ENCODE measurements at regions not wholly inside any gene's neighbourhood (a gene's known extent, or its start where the extent isn't known, plus 50 kb on each side); places are given as distances from the start of the nearest gene placed in this dataset.

DNA sequence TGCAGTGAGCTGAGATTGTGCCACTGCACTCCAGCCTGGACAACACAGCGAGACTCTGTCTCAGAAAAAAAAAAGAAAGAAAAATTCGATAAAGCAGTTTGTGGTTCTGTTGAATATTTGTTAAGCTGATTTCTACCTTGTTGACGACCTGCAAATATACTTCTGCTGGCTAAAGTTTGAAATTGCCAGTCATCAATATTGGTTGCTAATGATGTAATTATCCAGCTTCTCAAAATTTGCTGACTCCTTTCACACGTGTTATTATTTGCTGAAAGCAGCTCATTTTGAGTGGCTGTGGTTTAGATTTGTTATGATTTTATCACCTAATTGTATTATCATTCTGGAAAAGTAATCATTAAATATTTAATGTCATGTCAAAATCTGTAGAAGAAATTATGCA lies 774.3 kb downstream of the QKI start:
- 95 to 97% methylated on average over 3 of the region's 4 CpGs for WGBS, 2 experiments (ENCODE audit: insufficient coverage in 2 of 2)

DNA sequence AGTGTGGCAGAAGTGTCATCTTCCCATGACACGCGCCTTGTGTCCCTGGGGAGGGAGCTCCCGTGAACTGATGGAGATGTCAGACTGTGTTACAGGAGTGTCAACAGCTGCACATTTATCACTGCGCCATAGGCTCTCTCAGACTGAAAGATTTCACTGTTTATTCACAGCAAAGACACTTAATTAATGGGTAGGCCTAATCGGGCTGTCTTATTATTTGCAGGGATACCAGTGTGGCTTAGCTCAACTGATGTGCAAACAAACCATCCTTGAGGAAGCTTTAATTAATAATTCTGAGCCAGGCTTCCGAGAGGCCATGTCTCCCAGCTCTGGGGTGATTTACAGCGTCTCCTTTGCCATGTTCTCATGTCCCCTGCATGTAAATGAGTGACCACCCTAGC lies 771.0 kb downstream of the QKI start:
- Histone ChIP-seq H3K4me1 (ENCODE audit: control insufficient read depth, insufficient read depth, low read length, poor library complexity, severe bottlenecking) (no peaks in the 10 kb centered on the region), H3K36me3 (ENCODE audit: control insufficient read depth, insufficient read depth, low read length) (no peaks in the 10 kb centered on the region), H3K9me3 (ENCODE audit: control insufficient read depth, low read length) (no peaks in the 10 kb centered on the region), H3K4me3 (ENCODE audit: extremely low read depth, insufficient read depth, low read length, poor library complexity, severe bottlenecking) (no peak overlapping the region), H3K27ac (ENCODE audit: low read depth, low read length, severe bottlenecking) (no peak overlapping the region)
- WGBS, 2 experiments (ENCODE audit: insufficient coverage in 2 of 2), result 77 to 83% methylated on average over 7 of the region's 7 CpGs

More for the DNA sequence above, 774.3 kb downstream of the QKI start:
- H3K4me1 ChIP-seq (ENCODE audit: control insufficient read depth, insufficient read depth, low read length, poor library complexity, severe bottlenecking), result no peaks in the 10 kb centered on the region
- no peaks in the 10 kb centered on the region for H3K9me3 ChIP-seq (ENCODE audit: control insufficient read depth, low read length)
- H3K36me3 ChIP-seq (ENCODE audit: control insufficient read depth, insufficient read depth, low read length), result no peaks in the 10 kb centered on the region
- H3K4me3 ChIP-seq (ENCODE audit: extremely low read depth, insufficient read depth, low read length, poor library complexity, severe bottlenecking), result no peak overlapping the region
- H3K27ac ChIP-seq (ENCODE audit: low read depth, low read length, severe bottlenecking), result no peak overlapping the region

DNA sequence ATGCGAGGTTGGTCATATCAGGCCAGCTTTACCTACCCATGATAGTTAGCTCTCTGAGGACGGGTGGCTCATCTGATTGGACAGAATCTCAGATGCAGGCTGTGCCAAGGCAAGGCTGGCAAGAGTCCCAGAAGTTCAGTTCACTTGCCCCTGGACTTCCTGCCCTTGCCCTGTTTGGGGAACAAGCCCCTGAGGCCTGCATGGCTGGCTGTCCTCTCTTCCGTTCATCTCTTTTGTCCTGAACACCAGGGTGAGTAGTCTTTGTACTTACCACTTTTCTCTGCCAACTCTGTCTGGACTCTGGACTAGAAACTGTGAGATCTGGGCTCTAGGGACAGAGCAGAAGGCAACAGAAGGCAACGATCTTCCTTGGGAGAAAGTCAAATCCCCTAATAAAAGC lies 769.9 kb downstream of the QKI start:
- WGBS, 2 experiments (ENCODE audit: insufficient coverage in 2 of 2), result 76 to 77% methylated on average over 3 of the region's 4 CpGs
- H3K4me3 ChIP-seq (ENCODE audit: extremely low read depth, insufficient read depth, low read length, poor library complexity, severe bottlenecking), result no peak overlapping the region
- H3K27ac ChIP-seq (ENCODE audit: low read depth, low read length, severe bottlenecking), result no peak overlapping the region
- H3K4me1 ChIP-seq (ENCODE audit: control insufficient read depth, insufficient read depth, low read length, poor library complexity, severe bottlenecking), result no peaks in the 10 kb centered on the region
- no peaks in the 10 kb centered on the region for H3K36me3 ChIP-seq (ENCODE audit: control insufficient read depth, insufficient read depth, low read length)
- H3K9me3 ChIP-seq (ENCODE audit: control insufficient read depth, low read length), result no peaks in the 10 kb centered on the region

DNA sequence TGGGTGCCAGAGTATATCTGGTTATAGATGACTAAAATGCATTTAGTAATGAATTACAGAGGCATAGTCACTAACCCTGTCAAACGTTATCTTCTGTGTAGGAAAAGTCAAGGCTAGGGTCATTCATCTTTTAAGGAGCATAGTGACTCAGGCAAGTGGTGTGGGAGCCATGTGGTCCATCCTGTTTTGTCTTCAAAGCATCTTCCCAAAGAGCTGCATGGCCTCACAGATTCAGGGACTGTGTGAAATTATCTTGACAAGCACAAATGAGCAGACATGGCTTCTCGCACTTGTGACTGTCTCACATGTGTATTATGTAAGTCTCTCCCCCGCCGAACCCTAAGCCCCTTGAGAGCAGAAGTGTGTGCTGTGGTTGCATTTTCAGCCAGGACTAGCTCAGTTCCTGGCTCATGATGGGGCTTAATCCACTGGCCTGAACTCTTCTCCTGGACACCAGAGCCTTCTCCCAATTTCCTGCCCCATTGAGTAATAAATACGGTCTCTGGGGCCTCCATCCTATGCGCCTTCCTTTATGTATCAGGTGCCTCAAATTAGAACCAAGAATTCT lies 769.1 kb downstream of the QKI start:
- Histone ChIP-seq H3K4me3 (ENCODE audit: extremely low read depth, insufficient read depth, low read length, poor library complexity, severe bottlenecking) (no peak overlapping the region), H3K36me3 (ENCODE audit: control insufficient read depth, insufficient read depth, low read length) (no peaks in the 10 kb centered on the region), H3K27ac (ENCODE audit: low read depth, low read length, severe bottlenecking) (no peak overlapping the region), H3K9me3 (ENCODE audit: control insufficient read depth, low read length) (no peaks in the 10 kb centered on the region), H3K4me1 (ENCODE audit: control insufficient read depth, insufficient read depth, low read length, poor library complexity, severe bottlenecking) (no peaks in the 10 kb centered on the region)
- 92 to 96% methylated on average over 4 of the region's 6 CpGs for WGBS, 2 experiments (ENCODE audit: insufficient coverage in 2 of 2)

DNA sequence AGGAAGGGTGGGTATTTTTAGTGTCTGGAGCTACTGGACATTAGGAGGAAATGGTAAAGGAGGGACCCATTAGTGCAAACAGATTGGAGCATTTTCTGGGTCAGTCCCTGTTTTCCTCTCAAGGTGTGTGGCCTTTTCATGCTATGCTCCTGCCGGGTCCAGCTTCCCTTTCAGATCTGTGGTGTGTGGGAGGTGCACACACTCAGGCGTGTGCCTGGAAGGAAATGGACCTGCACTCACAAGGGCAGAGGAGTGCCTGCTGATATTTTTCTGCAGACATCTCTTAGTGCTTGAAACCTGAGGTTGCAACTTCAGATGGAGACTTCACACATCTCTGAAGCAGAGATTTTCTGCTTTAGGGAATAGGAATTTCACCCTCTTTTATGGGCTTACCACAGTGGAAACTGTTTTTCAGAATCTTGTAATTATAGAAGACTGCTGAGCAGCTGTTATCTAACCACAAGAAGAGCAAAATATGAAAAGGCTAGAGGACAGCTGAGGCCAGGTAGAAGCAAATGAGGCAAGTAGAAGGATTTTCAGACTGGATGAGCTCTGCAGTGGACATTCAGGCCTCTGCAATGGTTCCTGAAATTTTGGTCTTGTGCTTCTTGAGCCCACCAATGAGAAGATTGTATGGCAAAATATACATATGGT lies 764.3 kb downstream of the QKI start:
- no peak overlapping the region for H3K27ac ChIP-seq (ENCODE audit: low read depth, low read length, severe bottlenecking)
- 84 to 94% methylated on average over 2 of the region's 2 CpGs for WGBS, 2 experiments (ENCODE audit: insufficient coverage in 2 of 2)
- no peaks in the 10 kb centered on the region for H3K9me3 ChIP-seq (ENCODE audit: control insufficient read depth, low read length)
- no peak overlapping the region for H3K4me3 ChIP-seq (ENCODE audit: extremely low read depth, insufficient read depth, low read length, poor library complexity, severe bottlenecking)
- no peaks in the 10 kb centered on the region for H3K36me3 ChIP-seq (ENCODE audit: control insufficient read depth, insufficient read depth, low read length)
- no peaks in the 10 kb centered on the region for H3K4me1 ChIP-seq (ENCODE audit: control insufficient read depth, insufficient read depth, low read length, poor library complexity, severe bottlenecking)

- WGBS, 2 experiments (ENCODE audit: insufficient coverage in 2 of 2), result 95 to 100% methylated on average over 1 to 4 of the region's 7 CpGs
These were observed 754.8 kb downstream of the QKI start for GRCh38 chr6:164169355-164169754.

DNA sequence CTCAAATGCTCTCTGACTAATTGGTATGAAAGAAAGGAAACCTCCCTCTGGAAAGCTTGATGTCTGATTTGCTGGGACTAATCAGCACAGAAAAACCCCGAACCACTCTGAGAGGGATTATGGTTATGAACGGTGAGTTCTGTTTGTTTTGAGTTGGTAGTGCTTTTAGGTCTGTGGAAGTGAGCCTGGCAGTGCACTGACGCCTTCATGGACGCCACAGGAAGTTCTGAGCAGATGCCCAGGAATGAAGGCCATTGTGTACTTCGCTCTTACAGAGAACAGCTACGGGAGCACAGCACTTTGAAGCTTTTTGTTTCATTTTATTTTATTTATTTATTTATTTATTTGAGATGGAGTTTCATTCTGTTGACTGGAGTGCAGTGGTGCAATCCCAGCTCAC lies 754.1 kb downstream of the QKI start:
- H3K27ac ChIP-seq (ENCODE audit: low read depth, low read length, severe bottlenecking), result no peak overlapping the region
- whole genome bisulfite sequencing, 2 experiments (ENCODE audit: insufficient coverage in 2 of 2), result 91 to 100% methylated on average over 3 to 5 of the region's 6 CpGs
- H3K4me1 ChIP-seq (ENCODE audit: control insufficient read depth, insufficient read depth, low read length, poor library complexity, severe bottlenecking), result peaks cover 6% of the 10 kb centered on the region
- H3K9me3 ChIP-seq (ENCODE audit: control insufficient read depth, low read length), result no peaks in the 10 kb centered on the region
- no peaks in the 10 kb centered on the region for H3K36me3 ChIP-seq (ENCODE audit: control insufficient read depth, insufficient read depth, low read length)
- H3K4me3 ChIP-seq (ENCODE audit: extremely low read depth, insufficient read depth, low read length, poor library complexity, severe bottlenecking), result no peak overlapping the region

More at GRCh38 chr6:164169355-164169754, 754.8 kb downstream of the QKI start:
- peaks cover 6% of the 10 kb centered on the region for H3K4me1 ChIP-seq (ENCODE audit: control insufficient read depth, insufficient read depth, low read length, poor library complexity, severe bottlenecking)
- no peak overlapping the region for H3K27ac ChIP-seq (ENCODE audit: low read depth, low read length, severe bottlenecking)
- H3K36me3 ChIP-seq (ENCODE audit: control insufficient read depth, insufficient read depth, low read length), result no peaks in the 10 kb centered on the region
- H3K4me3 ChIP-seq (ENCODE audit: extremely low read depth, insufficient read depth, low read length, poor library complexity, severe bottlenecking), result no peak overlapping the region
- no peaks in the 10 kb centered on the region for H3K9me3 ChIP-seq (ENCODE audit: control insufficient read depth, low read length)

- no peaks in the 10 kb centered on the region for H3K9me3 ChIP-seq (ENCODE audit: control insufficient read depth, low read length)
- H3K27ac ChIP-seq (ENCODE audit: low read depth, low read length, severe bottlenecking), result no peak overlapping the region
- peaks cover 6% of the 10 kb centered on the region for H3K4me1 ChIP-seq (ENCODE audit: control insufficient read depth, insufficient read depth, low read length, poor library complexity, severe bottlenecking)
- 95 to 96% methylated on average over 6 to 7 of the region's 8 CpGs for WGBS, 2 experiments (ENCODE audit: insufficient coverage in 2 of 2)
- no peaks in the 10 kb centered on the region for H3K36me3 ChIP-seq (ENCODE audit: control insufficient read depth, insufficient read depth, low read length)
- no peak overlapping the region for H3K4me3 ChIP-seq (ENCODE audit: extremely low read depth, insufficient read depth, low read length, poor library complexity, severe bottlenecking)
These were observed 753.4 kb downstream of the QKI start for GRCh38 chr6:164167873-164168405.

DNA sequence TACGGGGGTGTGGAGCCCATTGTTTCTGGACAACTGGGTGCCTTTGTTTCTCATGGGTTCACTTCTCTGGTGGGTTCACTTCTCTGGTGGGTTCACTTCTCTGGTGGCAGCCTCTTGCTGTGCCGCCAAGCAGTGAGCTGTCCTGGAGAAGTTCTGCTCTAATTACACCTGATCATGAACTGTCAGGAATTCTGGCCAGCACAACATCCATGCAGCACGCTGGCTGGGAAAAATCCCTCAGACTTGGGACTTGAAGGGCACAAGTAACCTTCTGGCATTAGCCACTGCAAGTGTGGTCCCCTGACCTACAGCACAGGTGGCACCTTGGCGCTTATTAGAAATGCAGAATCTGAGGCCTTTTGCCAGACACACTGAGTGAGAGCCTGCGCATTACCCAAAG lies 752.5 kb downstream of the QKI start:
- 89 to 95% methylated on average over 5 of the region's 5 CpGs for WGBS, 2 experiments (ENCODE audit: insufficient coverage in 2 of 2)
- peaks cover 6% of the 10 kb centered on the region for H3K4me1 ChIP-seq (ENCODE audit: control insufficient read depth, insufficient read depth, low read length, poor library complexity, severe bottlenecking)
- H3K9me3 ChIP-seq (ENCODE audit: control insufficient read depth, low read length), result no peaks in the 10 kb centered on the region
- no peak overlapping the region for H3K4me3 ChIP-seq (ENCODE audit: extremely low read depth, insufficient read depth, low read length, poor library complexity, severe bottlenecking)
- H3K36me3 ChIP-seq (ENCODE audit: control insufficient read depth, insufficient read depth, low read length), result no peaks in the 10 kb centered on the region
- H3K27ac ChIP-seq (ENCODE audit: low read depth, low read length, severe bottlenecking), result no peak overlapping the region

DNA sequence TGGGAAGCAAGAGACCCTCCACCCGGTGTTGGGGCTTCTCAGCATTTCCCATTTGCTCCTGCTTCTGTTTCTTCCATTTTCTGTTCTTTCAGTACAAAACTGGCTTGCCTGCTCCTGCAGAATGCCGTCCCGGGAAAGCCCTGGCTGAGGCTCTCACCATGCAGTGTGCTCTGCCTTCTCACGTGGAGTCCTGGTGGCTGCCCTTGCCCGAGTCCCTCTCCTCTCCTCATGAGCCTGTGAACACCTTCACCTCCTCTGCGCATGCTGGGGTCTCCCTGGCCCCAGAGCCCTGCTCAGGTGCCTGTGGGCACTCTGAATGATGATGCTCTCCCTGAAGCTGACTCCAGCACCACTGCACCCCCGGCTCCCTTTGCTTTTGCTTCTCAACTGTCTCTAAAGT lies 752.0 kb downstream of the QKI start:
- no peak overlapping the region for H3K4me3 ChIP-seq (ENCODE audit: extremely low read depth, insufficient read depth, low read length, poor library complexity, severe bottlenecking)
- no peak overlapping the region for H3K27ac ChIP-seq (ENCODE audit: low read depth, low read length, severe bottlenecking)
- peaks cover 6% of the 10 kb centered on the region for H3K4me1 ChIP-seq (ENCODE audit: control insufficient read depth, insufficient read depth, low read length, poor library complexity, severe bottlenecking)
- no peaks in the 10 kb centered on the region for H3K36me3 ChIP-seq (ENCODE audit: control insufficient read depth, insufficient read depth, low read length)
- no peaks in the 10 kb centered on the region for H3K9me3 ChIP-seq (ENCODE audit: control insufficient read depth, low read length)
- WGBS, 2 experiments (ENCODE audit: insufficient coverage in 2 of 2), result 83 to 86% methylated on average over 7 of the region's 7 CpGs

DNA sequence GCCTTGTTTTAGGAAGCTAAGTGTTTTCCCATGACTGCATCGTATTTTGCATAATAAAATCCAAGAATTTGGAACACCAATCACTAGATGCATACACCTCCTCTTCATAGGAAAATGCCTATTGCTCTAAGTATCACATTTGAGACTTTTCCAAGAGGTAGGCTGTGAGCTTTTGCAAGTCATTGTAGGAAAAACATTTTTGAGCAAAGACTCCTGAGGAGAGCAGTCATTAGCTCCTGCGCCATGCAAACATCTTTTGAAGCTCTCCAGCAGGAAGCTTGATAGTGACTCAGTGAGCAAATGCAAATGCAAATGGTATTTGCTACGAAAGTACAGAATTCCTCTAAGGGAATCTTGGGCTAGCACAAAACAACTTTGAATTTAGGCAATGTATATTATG lies 750.4 kb downstream of the QKI start:
- Histone ChIP-seq H3K4me3 (ENCODE audit: extremely low read depth, insufficient read depth, low read length, poor library complexity, severe bottlenecking) (no peak overlapping the region), H3K9me3 (ENCODE audit: control insufficient read depth, low read length) (no peaks in the 10 kb centered on the region), H3K36me3 (ENCODE audit: control insufficient read depth, insufficient read depth, low read length) (no peaks in the 10 kb centered on the region), H3K27ac (ENCODE audit: low read depth, low read length, severe bottlenecking) (no peak overlapping the region), H3K4me1 (ENCODE audit: control insufficient read depth, insufficient read depth, low read length, poor library complexity, severe bottlenecking) (peaks cover 6% of the 10 kb centered on the region)
- WGBS, 2 experiments (ENCODE audit: insufficient coverage in 2 of 2), result 73 to 75% methylated on average over 1 of the region's 3 CpGs

Data from mesodermal cell (in vitro differentiated cells).